ENCODE measurements at regions not wholly inside any gene's neighbourhood (a gene's known extent, or its start where the extent isn't known, plus 50 kb on each side); places are given as distances from the start of the nearest gene placed in this dataset.

DNA sequence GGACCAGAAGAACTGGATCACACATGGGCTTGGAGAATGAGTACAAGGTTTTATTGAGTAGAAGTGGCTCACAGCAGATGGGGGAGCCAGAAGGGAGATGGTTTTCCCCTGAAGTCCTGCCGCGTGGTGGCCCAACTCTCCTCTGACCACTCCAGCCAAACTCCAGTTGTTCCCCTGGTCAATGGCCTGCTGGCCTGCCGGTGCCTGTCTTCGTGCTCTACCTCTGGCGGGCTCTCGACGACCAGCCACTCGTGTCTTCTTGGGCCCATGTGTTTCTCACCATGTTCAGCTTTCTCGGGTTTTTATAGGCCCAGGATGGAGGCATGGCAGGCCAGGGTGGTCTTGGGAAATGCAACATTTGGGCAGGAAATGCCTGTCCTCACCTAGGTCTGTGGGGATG, 519.6 kb downstream of the CYLC2 start:
- TF ChIP-seq, protein P1, sequence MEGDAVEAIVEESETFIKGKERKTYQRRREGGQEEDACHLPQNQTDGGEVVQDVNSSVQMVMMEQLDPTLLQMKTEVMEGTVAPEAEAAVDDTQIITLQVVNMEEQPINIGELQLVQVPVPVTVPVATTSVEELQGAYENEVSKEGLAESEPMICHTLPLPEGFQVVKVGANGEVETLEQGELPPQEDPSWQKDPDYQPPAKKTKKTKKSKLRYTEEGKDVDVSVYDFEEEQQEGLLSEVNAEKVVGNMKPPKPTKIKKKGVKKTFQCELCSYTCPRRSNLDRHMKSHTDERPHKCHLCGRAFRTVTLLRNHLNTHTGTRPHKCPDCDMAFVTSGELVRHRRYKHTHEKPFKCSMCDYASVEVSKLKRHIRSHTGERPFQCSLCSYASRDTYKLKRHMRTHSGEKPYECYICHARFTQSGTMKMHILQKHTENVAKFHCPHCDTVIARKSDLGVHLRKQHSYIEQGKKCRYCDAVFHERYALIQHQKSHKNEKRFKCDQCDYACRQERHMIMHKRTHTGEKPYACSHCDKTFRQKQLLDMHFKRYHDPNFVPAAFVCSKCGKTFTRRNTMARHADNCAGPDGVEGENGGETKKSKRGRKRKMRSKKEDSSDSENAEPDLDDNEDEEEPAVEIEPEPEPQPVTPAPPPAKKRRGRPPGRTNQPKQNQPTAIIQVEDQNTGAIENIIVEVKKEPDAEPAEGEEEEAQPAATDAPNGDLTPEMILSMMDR (IDR thresholded peaks at IDR 0.05): no peak
- no peak for TF ChIP-seq POLR2AphosphoS5 (IDR thresholded peaks at IDR 0.05; ENCODE audit: low read depth, low read length)
- TF ChIP-seq, protein P2, sequence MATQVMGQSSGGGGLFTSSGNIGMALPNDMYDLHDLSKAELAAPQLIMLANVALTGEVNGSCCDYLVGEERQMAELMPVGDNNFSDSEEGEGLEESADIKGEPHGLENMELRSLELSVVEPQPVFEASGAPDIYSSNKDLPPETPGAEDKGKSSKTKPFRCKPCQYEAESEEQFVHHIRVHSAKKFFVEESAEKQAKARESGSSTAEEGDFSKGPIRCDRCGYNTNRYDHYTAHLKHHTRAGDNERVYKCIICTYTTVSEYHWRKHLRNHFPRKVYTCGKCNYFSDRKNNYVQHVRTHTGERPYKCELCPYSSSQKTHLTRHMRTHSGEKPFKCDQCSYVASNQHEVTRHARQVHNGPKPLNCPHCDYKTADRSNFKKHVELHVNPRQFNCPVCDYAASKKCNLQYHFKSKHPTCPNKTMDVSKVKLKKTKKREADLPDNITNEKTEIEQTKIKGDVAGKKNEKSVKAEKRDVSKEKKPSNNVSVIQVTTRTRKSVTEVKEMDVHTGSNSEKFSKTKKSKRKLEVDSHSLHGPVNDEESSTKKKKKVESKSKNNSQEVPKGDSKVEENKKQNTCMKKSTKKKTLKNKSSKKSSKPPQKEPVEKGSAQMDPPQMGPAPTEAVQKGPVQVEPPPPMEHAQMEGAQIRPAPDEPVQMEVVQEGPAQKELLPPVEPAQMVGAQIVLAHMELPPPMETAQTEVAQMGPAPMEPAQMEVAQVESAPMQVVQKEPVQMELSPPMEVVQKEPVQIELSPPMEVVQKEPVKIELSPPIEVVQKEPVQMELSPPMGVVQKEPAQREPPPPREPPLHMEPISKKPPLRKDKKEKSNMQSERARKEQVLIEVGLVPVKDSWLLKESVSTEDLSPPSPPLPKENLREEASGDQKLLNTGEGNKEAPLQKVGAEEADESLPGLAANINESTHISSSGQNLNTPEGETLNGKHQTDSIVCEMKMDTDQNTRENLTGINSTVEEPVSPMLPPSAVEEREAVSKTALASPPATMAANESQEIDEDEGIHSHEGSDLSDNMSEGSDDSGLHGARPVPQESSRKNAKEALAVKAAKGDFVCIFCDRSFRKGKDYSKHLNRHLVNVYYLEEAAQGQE (IDR thresholded peaks at IDR 0.05; ENCODE audit: insufficient read depth in 1 of 2, low read depth in 2 of 2, low read length in 1 of 2): no peak
- no peak for TF ChIP-seq TCF7L2 (IDR thresholded peaks at IDR 0.05; ENCODE audit: low read depth, low read length)
- TF ChIP-seq SIN3A (IDR thresholded peaks at IDR 0.05; ENCODE audit: borderline replicate concordance, insufficient read depth, low read depth, low read length): no peak
